K562 (cell line): ENCODE measurements at regions not wholly inside any gene's neighbourhood (a gene's known extent, or its start where the extent isn't known, plus 50 kb on each side); places are given as distances from the start of the nearest gene placed in this dataset.
A peak's percentile ranks its signal among the peaks of the same experiment; 100 is the strongest.

Experiments
- ATAC-seq: fragments of 200-7000 bp; cut with Tn5 transposase; 3 replicates; pipeline ENCODE4 v1.9.1; 2020; ENCODE audit warnings: moderate library complexity
- BruUV-seq: library from RNA; stranded (reverse); fragments of 400-500 nt; replicated peaks from 2 replicates; lab custom pipeline; 2021; lab: Mats Ljungman, UMichigan
- CTCF ChIA-PET: fragments of 300-600 bp; formaldehyde crosslinking; extraction: SDS; loops from one replicate; lab custom pipeline; 2021; ENCODE audit warnings: low intra/inter-chr PET ratio; lab: Yijun Ruan, JAX
- POLR2A ChIA-PET: fragments of 300-600, 350-650 bp; sonication (Branson Sonifier 250); formaldehyde crosslinking; extraction: SDS; loops from one replicate; lab custom pipeline; 2021; ENCODE audit warnings: antibody characterized with exemption, inconsistent platforms; lab: Yijun Ruan, JAX
- DNase-seq, 4 experiments: peaks; one replicate each; pipeline versions ENCODE4 v3.0.0 to v3.0.0-alpha.2; 2011 to 2018; ENCODE audit warnings: low spot score in 3 of 4, mixed read lengths in 3 of 4; ENCODE audit errors: extremely low read depth in 1 of 4
- FAIRE-seq: peaks from 2 replicates; lab custom pipeline; 2011; peaks lifted over from hg19 to GRCh38; lab: Jason Lieb, UNC
- H2AFZ ChIP-seq: 2 replicates; pipeline ENCODE4 v1.6.0; 2011; ENCODE audit warnings: low read depth, low read length, control low read depth, inconsistent platforms
- H3K27ac ChIP-seq: fragments of 200-600 bp; 3 replicates; pipeline ENCODE4 v1.8.0; 2011; ENCODE audit warnings: low read depth, mild to moderate bottlenecking, control low read depth, inconsistent platforms, low read length, moderate library complexity, mixed read lengths; ENCODE audit errors: extremely low read depth
- H3K27me3 ChIP-seq, 2 experiments: fragments of 300-600 bp in 1 of 2; 2 replicates in 1 of 2; 3 replicates in 1 of 2; pipeline versions ENCODE4 v1.6.0 to v1.8.0; 2011; ENCODE audit warnings: inconsistent platforms in 2 of 2, low read length in 2 of 2, mild to moderate bottlenecking in 1 of 2, mixed read lengths in 1 of 2, moderate library complexity in 1 of 2; ENCODE audit not compliant: control insufficient read depth in 2 of 2, insufficient read depth in 2 of 2
- H3K36me3 ChIP-seq: fragments of 300-600 bp; 3 replicates; pipeline ENCODE4 v1.8.0; 2011; ENCODE audit warnings: mild to moderate bottlenecking, low read length, inconsistent platforms; ENCODE audit not compliant: control insufficient read depth, insufficient read depth
- H3K4me1 ChIP-seq, 2 experiments: fragments of 200-600 bp in 1 of 2; replicated peaks in 1 of 2; 2 replicates in 1 of 2; 3 replicates in 1 of 2; pipeline versions ENCODE4 v1.5.1 to v1.8.0; 2011; ENCODE audit warnings: inconsistent platforms in 2 of 2, low read length in 2 of 2, mild to moderate bottlenecking in 1 of 2, mixed read lengths in 1 of 2, moderate library complexity in 1 of 2; ENCODE audit not compliant: control insufficient read depth in 2 of 2, insufficient read depth in 2 of 2
- H3K4me2 ChIP-seq: 2 replicates; pipeline ENCODE4 v1.6.1; 2011; ENCODE audit warnings: low read length, control low read depth, inconsistent platforms, mixed read lengths; ENCODE audit not compliant: insufficient read depth
- H3K4me3 ChIP-seq: fragments of 200-600 bp; sonication (generic), shearing (Covaris generic); 2 replicates; pipeline ENCODE4 v1.5.1; 2016; ENCODE audit warnings: control low read depth, inconsistent platforms
- H3K79me2 ChIP-seq: fragments of 200-600 bp; 3 replicates; pipeline ENCODE4 v1.8.0; 2011; ENCODE audit warnings: low read length, inconsistent platforms; ENCODE audit not compliant: control insufficient read depth, insufficient read depth
- H3K9ac ChIP-seq, 2 experiments: 2 replicates each; pipeline versions ENCODE4 v1.6.0 to v1.6.1; 2011; ENCODE audit warnings: low read depth in 2 of 2, low read length in 2 of 2, control low read depth in 1 of 2, inconsistent platforms in 1 of 2, mild to moderate bottlenecking in 1 of 2, mixed read lengths in 1 of 2; ENCODE audit not compliant: insufficient read depth in 1 of 2
- H3K9me1 ChIP-seq: one replicate; pipeline ENCODE4 v1.6.0; 2011; ENCODE audit warnings: inconsistent platforms, mild to moderate bottlenecking, low read length, moderate library complexity; ENCODE audit not compliant: control insufficient read depth, insufficient read depth
- H3K9me3 ChIP-seq: replicated peaks from 2 replicates; pipeline ENCODE4 v1.5.1; 2011; ENCODE audit warnings: low read depth, low read length, inconsistent platforms; ENCODE audit not compliant: control insufficient read depth, insufficient read depth
- H4K20me1 ChIP-seq: replicated peaks from 2 replicates; pipeline ENCODE4 v1.6.1; 2011; ENCODE audit warnings: low read length, inconsistent platforms, mixed read lengths; ENCODE audit not compliant: control insufficient read depth, insufficient read depth
- MTF1 ChIP-seq: fragments of 250-450 bp; sonication (Bioruptor Pico); IDR thresholded peaks from 2 replicates; pipeline ENCODE4 v1.9.0; 2021; ENCODE audit warnings: moderate library complexity, mild to moderate bottlenecking, inconsistent platforms, borderline replicate concordance
- STAT5A ChIP-seq: IDR thresholded peaks from 2 replicates; pipeline ENCODE4 v1.6.1; 2012; ENCODE audit warnings: low read length, inconsistent platforms, borderline replicate concordance
- WGBS: fragments of 100-300 bp; shearing (Covaris generic); methylation state at CpG from one replicate; pipeline ENCODE4 v1.1.6; 2016; ENCODE audit warnings: low coverage, mixed read lengths; ENCODE audit not compliant: insufficient coverage; ENCODE audit errors: missing lambda C conversion rate; 5-methylcytosine and 5-hydroxymethylcytosine counted together
- in situ Hi-C: fragments of 300-500 bp; cut with MboI; formaldehyde crosslinking; loops from 4 replicates; pipeline ENCODE4 v1.15.0; 2018; ENCODE audit warnings: inconsistent platforms, mixed read lengths
- intact Hi-C: fragments of 100-400 bp; cut with micrococcal nuclease; formaldehyde crosslinking; loops from 2 replicates; pipeline ENCODE4 v1.14.2; 2022
- TF ChIP-seq, protein P1 (sequence below), 3 experiments: IDR thresholded peaks in 2 of 3; conservative IDR thresholded peaks in 1 of 3; 2 replicates each; pipeline ENCODE4 v1.5.1; 2011 to 2012; ENCODE audit warnings: low read length in 3 of 3, mild to moderate bottlenecking in 3 of 3, control low read depth in 2 of 3, improper control_type of control experiment in 1 of 3, inconsistent platforms in 1 of 3, low read depth in 1 of 3, mixed read lengths in 1 of 3, moderate library complexity in 1 of 3; ENCODE audit not compliant: insufficient read depth in 2 of 3

DNA sequence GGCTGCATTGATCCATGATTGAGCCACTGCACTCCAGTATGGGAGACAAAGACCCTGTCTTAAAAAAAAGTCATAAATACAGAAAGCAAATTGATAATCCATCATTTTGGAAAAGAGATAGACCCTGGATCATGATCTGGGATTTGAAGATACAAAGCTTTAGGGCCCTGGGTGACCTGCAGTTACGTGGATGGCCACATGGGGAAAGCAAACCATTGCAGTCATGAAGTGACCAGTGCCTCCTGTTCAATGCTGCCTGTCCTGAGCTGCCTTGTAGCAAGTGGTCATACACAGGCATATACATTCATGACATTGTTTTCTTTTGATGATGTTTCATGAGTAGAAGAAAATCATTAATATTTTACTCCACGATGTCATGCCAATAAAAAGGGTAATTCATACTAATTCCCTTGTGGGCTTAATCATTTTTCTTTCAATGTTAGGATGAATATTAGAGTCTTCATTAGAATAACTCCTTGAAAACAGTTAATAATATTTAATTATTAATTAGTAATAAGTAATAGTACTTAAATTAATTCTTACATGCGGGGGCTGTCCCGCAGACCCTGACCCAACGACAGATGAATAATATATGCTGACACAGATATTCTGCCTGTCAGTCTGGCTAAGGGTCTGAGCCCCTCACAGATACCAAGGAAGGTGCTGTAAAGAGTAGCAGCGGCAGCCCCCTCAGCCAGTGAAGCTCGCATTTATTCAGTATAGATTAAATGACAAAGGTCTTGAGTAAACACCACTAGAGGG is 109.0 kb upstream of the UNC13C start:
- H2AFZ ChIP-seq = no peak overlapping the region
- WGBS = 0% methylated on average over 7 of the region's 7 CpGs
- H3K79me2 ChIP-seq = no peaks in the 10 kb centered on the region
- intact Hi-C loops = no loop called here
- no peaks in the 10 kb centered on the region for H3K4me1 ChIP-seq
- ChIA-PET POLR2A (no interaction called here), CTCF (no interaction called here)
- no peak overlapping the region for H3K4me3 ChIP-seq
- peak in 3 of 4 experiments; percentile 3 to 19 (median 15) for DNase-seq
- H3K9me1 ChIP-seq = no peaks in the 10 kb centered on the region
- no peaks in the 10 kb centered on the region for H3K9me3 ChIP-seq
- in situ Hi-C loops = no loop called here
- no TSS peak for BruUV-seq
- H4K20me1 ChIP-seq = no peaks in the 10 kb centered on the region
- H3K36me3 ChIP-seq = no peaks in the 10 kb centered on the region
- no peaks in the 10 kb centered on the region for H3K27me3 ChIP-seq
- ATAC-seq = no peak
- no peak for TF ChIP-seq STAT5A
- no peak for TF ChIP-seq MTF1
- TF ChIP-seq, protein P1, sequence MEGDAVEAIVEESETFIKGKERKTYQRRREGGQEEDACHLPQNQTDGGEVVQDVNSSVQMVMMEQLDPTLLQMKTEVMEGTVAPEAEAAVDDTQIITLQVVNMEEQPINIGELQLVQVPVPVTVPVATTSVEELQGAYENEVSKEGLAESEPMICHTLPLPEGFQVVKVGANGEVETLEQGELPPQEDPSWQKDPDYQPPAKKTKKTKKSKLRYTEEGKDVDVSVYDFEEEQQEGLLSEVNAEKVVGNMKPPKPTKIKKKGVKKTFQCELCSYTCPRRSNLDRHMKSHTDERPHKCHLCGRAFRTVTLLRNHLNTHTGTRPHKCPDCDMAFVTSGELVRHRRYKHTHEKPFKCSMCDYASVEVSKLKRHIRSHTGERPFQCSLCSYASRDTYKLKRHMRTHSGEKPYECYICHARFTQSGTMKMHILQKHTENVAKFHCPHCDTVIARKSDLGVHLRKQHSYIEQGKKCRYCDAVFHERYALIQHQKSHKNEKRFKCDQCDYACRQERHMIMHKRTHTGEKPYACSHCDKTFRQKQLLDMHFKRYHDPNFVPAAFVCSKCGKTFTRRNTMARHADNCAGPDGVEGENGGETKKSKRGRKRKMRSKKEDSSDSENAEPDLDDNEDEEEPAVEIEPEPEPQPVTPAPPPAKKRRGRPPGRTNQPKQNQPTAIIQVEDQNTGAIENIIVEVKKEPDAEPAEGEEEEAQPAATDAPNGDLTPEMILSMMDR (IDR thresholded peaks at IDR 0.05 in 2 of 3, conservative IDR thresholded peaks at IDR 0.05 in 1 of 3; ENCODE audit: insufficient read depth in 2 of 3, low read depth in 1 of 3, low read length in 3 of 3) = 0 out of 6 replicates have a peak, but pooled peaks of 1 of the 3 experiments have one; percentile 18
- no peak overlapping the region for H3K27ac ChIP-seq
- no peak overlapping the region for H3K4me2 ChIP-seq
- FAIRE-seq = no peak
- no peak overlapping the region for H3K9ac ChIP-seq
